ENCODE measurements at regions not wholly inside any gene's neighbourhood (a gene's known extent, or its start where the extent isn't known, plus 50 kb on each side); places are given as distances from the start of the nearest gene placed in this dataset.

DNA sequence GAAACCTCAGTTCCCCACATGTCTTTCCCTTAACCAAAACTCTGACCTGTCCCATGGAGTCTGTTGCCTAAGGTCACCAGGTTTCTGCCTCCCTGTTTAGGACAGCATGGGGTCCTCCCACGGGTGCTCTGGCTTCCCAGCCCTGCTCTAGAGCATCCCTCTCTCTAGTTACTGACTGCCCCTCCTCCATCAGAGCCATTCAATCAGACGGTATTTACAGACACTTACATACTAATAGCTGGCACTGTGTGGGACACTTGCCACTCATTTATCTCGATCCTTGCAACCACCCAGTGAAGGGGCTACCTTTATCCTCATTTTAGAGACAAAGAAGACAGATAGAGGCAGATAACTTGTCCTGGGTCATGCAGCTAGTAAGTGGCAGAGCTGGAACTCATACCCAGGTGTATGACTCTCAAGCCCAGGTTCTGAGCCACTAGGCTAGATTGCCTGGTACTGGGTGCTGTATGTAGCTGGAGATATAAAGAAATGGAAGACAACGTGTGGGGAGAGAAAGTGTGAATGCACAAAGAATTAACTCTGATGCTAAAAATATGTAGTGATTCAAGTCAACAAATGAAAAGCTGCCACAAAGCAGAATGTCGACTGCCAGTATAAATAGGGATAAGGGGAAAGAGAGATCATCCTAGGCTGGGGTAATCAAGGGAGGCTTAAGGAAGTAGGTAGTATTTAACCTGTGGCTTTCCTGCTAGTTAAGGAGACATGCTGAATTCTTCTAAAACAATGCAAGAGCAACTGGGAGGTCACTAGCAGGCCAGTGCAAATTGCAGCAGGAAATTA lies 52.5 kb upstream of the PDE8B start:
- DNase-seq (ENCODE audit: low read depth in 2 of 2), result no peak

DNA sequence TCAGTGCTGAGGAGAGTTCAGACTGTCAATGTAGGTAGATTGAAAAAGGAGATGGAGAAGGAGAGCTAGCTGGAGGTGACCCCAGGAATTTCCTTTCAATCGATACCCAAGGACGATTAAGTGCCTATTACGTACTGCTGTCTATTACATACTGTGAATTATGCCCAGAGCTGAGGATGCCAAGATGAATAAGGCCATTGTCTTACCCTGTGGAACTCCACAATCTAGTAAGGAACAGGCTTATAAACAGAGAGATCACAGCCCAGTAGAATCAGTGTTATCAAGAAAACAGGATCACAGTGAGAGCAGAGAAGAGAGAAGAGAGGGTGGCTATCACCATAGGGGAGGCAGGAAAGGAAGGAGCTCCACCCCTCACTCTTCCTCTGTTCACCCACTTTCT lies 54.1 kb upstream of the PDE8B start:
- no peak for DNase-seq (ENCODE audit: low read depth in 2 of 2)

DNA sequence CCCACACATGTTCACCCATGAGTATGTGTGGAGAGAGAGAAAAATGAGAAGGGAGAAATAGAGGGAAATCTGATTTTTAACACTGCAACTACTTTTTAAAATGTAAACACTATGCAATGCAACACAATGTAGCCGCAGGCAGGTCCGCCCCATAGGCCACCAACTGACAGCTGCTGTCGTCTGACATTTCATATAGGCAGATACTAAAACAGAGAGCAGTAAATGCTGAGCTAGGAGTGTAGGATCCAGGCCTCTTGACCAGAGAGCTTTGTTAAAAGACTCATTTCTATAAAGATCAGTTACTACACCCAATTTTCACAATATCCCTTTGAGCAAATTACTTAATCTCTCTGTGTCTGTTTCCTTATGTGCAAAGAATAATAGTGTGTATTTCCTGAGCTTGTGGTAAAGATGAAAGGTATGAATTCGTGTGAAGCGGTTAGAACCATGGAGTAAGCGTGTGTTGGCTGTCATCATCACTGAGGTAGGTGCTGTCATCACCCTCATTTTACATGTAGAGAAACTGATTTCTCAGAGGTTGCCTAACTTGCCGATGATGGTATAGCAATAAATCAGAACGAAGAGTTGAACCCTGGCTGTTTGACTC lies 55.2 kb upstream of the PDE8B start:
- DNase-seq (ENCODE audit: low read depth in 2 of 2), result no peak

DNA sequence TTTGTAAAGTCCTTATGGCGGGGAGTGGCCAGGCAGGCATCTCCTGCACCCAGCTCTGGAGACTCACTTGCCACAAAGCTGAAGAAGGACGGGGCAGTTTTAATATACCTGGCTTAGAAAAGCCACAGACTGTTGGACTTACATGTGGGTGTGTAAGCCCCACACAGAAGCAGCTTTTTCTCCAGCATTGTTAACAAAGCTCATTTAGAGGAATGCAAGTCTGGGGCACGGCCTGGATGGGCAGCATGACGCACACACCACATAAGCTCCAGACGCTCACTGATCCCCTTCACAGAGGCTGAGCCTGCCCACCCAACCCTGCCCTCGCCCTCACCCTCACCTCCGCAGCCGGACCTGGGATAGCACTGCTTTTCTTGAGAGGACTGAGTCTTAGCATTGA lies 58.0 kb upstream of the PDE8B start:
- no peak for DNase-seq (ENCODE audit: low read depth in 2 of 2)

DNA sequence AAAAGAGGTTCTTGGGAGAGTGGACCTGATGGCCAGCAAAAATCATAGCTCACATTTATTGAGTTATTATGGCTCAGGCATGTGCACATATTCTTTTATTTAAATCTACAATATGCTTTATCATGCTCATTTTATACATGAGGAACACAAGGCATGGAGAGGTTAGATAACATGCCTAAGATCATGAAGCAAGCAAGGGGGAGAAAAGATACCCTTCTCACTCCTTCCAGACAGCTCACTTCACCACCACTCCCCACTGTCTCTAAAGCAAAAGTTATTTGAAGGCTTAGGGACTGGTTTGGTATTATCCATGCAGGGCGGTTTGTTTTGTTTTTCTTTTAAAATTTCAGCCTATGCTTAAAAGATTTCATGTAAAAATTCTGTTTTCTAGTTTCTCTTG lies 59.0 kb upstream of the PDE8B start:
- no peak for DNase-seq (ENCODE audit: low read depth in 2 of 2)

DNA sequence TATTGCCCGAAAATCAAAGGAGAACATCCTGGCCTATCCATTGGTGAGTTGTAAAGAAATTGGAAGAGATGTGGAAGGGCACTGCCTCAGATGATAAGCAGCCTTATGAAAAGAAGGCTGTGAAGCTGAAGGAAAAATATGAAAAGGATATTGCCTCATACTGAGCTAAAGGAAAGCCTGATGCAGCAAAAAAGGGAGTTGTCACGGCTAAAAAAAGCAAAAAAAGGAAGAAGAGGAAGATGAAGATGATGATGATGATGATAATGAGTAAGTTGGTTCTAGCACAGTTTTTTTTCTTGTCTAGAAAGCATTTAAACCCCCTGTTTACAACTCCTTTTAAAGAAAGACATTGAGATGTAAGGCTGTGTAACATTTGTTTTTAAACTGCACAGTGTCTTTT lies 59.8 kb upstream of the ZBED3 start:
- no peak for DNase-seq (ENCODE audit: low read depth in 2 of 2)

DNA sequence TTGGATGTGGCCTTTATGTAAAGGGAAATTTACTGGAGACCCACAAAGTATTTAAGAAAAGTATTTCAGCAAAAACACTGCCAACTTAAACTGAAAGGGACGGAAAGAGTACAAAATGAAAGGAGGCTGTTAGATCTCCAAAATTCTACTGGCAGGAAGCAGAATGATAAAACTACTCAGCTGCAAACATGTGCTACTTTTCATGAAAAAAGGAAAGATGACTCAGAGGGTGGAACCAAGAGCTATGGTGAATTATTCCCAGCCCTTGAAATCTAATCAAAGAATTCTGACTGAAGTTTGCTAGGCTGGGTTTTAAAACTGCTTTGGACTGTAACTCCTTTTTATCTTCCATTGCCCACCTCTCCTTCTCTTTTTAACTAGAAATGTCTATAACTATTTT lies 58.6 kb upstream of the ZBED3 start:
- DNase-seq (ENCODE audit: low read depth in 2 of 2), result no peak

DNA sequence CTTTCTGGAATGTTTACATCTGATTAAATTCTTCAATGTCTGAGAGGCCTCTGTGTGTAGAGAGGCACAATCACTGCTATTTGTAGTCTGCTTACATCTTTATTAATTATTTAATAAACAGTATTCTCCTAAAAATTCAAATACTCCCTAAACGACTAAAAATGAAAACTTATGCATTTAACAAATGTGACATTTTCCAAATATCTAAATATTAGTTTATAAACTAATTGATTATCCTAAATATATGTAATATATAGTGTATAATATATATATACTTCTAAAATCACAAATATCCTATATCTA lies 57.7 kb upstream of the ZBED3 start:
- no peak for DNase-seq (ENCODE audit: low read depth in 2 of 2)

DNA sequence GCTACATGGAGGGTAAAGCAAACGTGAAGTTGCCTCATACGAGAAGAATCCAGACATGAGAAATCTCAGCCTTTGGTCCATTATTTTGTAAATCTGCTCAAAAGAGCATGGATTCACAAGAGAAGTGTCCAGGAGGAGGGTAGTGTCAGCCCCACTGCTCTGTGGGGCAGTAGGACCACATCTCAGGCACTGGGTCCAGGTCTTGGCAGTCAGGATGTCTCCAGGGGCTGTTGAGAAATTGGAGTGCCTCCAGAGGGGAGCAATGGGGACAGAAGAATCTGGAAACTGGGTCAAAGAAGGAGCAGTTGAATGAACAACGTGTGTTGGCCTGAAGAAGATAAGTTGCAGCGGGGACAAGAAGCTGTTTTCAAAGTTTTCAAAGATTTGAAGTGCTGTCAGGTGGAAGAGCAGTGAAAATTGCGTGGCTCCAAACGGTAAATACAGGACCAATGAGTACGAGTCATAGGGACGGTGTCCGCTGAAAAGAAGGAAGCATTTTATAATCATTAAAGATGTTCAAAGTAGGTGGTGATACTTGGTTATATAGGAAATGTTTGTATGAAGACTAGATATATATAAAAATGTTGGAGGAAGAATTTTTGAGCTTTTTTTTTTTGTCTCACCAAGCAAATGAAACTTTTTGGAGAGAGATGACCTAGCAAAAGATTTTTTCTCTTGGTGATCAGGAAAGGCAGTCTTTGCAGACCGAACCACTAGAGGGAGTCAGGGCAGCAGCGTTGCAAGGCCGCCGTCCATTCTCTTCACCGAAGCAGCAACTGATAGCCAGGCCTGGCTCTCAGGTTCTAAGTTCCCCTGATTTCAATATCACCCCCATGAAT lies 57.1 kb upstream of the ZBED3 start:
- DNase-seq (ENCODE audit: low read depth in 2 of 2), result peak; percentile 40 to 42

DNA sequence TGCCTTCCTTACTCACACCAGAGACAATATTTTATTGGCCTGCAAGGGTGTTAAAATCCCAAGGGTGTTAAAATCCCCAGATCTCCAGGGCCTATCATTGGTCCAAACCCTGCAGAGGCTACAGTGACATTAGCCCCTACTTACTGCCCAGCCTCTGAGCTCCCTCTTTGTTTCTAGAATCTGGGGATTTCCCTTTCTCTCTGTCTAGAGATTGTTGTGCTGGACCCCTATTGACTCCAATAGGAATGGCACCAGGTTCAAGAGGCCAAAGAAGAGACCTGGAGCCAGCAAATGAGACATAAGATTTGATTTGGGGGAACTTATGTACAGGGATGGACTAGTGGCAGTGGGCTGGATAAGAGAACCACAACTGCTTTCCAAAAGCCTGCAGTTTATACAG lies 53.3 kb upstream of the ZBED3 start:
- no peak for DNase-seq (ENCODE audit: low read depth in 2 of 2)

DNA sequence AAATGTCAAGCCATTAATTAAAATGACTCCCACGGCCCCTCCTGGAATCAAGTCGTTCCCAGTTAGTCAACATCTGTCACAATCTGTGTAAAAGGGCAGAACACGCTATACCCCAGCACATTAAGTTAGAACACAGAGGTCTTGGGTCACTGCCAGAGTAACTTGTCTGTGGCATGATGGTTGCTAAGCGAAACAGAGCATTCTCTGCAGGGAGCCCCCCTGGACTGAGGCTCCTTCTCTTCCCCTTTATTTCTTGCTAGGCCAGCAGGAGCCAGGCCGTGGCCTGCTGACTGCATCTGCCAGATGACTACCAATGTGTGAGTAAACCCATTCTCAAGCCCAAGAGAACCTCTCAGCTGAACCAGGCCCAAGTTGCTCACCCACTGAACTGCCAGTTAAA lies 51.9 kb upstream of the ZBED3 start:
- no peak for DNase-seq (ENCODE audit: low read depth in 2 of 2)

Data from stimulated activated CD4-positive, alpha-beta T cell treated with anti-CD3 and anti-CD28 coated beads, Interleukin-4, amount 100 ng/mL, for 48 hours (primary cell).